ENCODE measurements at regions not wholly inside any gene's neighbourhood (a gene's known extent, or its start where the extent isn't known, plus 50 kb on each side); places are given as distances from the start of the nearest gene placed in this dataset.

DNA sequence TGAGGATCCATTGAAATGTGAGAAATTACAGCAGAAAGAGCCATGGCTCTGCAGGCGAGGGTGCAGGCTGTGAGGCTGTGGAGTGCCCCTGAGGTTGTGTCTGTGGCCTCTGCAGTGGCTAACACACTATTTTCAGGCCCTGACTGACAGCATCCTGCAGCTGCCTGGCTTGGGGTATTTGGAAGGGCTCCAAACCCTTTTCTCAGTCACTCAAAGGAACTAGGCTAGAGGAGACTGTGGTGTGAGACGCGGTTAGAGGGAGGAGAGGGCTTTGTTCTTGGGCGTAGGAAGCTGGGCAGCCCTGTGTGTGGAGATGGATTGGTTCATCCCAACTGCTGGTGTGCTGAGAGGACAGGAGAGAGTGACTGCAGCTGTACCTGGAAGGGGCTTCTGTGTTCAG, 134.9 kb downstream of the RAMP3 start:
- H3K36me3 ChIP-seq (replicated peaks; ENCODE audit: insufficient read depth, low read depth) = no peaks in the 10 kb centered on the region
- no peaks in the 10 kb centered on the region for H3K9me3 ChIP-seq (ENCODE audit: low read depth)
- WGBS (ENCODE audit: low lambda C conversion rate, missing lambda C conversion rate) = 87% methylated on average over 4 of the region's 4 CpGs
- no peaks in the 10 kb centered on the region for H3K79me2 ChIP-seq
- TF ChIP-seq, protein P1, sequence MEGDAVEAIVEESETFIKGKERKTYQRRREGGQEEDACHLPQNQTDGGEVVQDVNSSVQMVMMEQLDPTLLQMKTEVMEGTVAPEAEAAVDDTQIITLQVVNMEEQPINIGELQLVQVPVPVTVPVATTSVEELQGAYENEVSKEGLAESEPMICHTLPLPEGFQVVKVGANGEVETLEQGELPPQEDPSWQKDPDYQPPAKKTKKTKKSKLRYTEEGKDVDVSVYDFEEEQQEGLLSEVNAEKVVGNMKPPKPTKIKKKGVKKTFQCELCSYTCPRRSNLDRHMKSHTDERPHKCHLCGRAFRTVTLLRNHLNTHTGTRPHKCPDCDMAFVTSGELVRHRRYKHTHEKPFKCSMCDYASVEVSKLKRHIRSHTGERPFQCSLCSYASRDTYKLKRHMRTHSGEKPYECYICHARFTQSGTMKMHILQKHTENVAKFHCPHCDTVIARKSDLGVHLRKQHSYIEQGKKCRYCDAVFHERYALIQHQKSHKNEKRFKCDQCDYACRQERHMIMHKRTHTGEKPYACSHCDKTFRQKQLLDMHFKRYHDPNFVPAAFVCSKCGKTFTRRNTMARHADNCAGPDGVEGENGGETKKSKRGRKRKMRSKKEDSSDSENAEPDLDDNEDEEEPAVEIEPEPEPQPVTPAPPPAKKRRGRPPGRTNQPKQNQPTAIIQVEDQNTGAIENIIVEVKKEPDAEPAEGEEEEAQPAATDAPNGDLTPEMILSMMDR (IDR thresholded peaks at IDR 0.05; ENCODE audit: poor library complexity) = no peak
- TF ChIP-seq EZH2phosphoT487 (IDR thresholded peaks at IDR 0.05; ENCODE audit: low read depth, severe bottlenecking, unreplicated experiment) (no peak), EZH2 (IDR thresholded peaks at IDR 0.05; ENCODE audit: borderline replicate concordance) (no peak)
- no peaks in the 10 kb centered on the region for H3K27me3 ChIP-seq
- no peaks in the 10 kb centered on the region for H4K20me1 ChIP-seq (ENCODE audit: insufficient read depth, poor library complexity, severe bottlenecking)
- H3K27ac ChIP-seq = no peak overlapping the region
- no peaks in the 10 kb centered on the region for H3K9me2 ChIP-seq (replicated peaks; ENCODE audit: insufficient read depth)
- DNase-seq (ENCODE audit: low spot score) = no peak
- H3K4me1 ChIP-seq (ENCODE audit: insufficient read depth) = no peaks in the 10 kb centered on the region
- H3K4me2 ChIP-seq = no peak overlapping the region
- H3K4me3 ChIP-seq = no peak overlapping the region
- H2AFZ ChIP-seq = no peak overlapping the region

DNA sequence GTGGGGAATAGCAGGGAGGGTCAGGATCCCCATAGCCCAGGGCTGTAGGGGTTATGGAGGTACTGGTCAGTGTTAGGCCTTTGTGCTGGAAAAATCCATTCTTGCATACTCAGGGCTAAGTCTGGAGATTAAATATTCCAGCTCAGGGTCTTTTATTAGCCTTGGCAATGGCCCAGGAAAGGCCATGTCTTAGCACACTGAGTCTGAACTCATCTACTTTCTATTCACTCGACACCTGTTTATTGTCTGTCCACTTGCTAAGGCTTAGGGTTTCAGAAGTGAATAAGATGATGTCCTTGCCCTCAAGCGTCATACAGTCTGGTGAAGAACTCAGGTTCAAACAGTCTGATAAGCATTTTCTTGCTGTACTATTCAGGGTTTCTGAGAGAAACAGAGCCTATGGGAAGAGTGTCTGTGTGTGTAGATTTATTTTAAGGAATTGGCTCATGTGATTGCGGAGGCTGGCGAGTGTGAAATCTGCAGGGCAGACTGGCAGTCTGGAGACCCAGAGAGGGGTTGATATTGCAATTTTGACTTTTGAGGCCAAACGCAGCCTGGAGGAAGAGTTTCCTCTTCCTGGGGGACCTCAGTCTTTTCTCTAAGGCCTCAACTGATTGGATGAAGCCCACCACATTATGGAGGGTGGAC, 135.8 kb downstream of the RAMP3 start:
- no peaks in the 10 kb centered on the region for H3K36me3 ChIP-seq (replicated peaks; ENCODE audit: insufficient read depth, low read depth)
- no peaks in the 10 kb centered on the region for H3K9me3 ChIP-seq (ENCODE audit: low read depth)
- 92% methylated on average over 5 of the region's 5 CpGs for WGBS (ENCODE audit: low lambda C conversion rate, missing lambda C conversion rate)
- H3K27ac ChIP-seq = no peak overlapping the region
- H3K4me1 ChIP-seq (ENCODE audit: insufficient read depth) = no peaks in the 10 kb centered on the region
- no peak for DNase-seq (ENCODE audit: low spot score)
- no peak for TF ChIP-seq EZH2 (IDR thresholded peaks at IDR 0.05; ENCODE audit: borderline replicate concordance)
- TF ChIP-seq, protein P1 (IDR thresholded peaks at IDR 0.05; ENCODE audit: poor library complexity) = no peak
- no peak for TF ChIP-seq EZH2phosphoT487 (IDR thresholded peaks at IDR 0.05; ENCODE audit: low read depth, severe bottlenecking, unreplicated experiment)
- H2AFZ ChIP-seq = no peak overlapping the region
- no peak overlapping the region for H3K4me2 ChIP-seq
- H4K20me1 ChIP-seq (ENCODE audit: insufficient read depth, poor library complexity, severe bottlenecking) = no peaks in the 10 kb centered on the region
- no peaks in the 10 kb centered on the region for H3K79me2 ChIP-seq
- H3K27me3 ChIP-seq = no peaks in the 10 kb centered on the region
- H3K9me2 ChIP-seq (replicated peaks; ENCODE audit: insufficient read depth) = no peaks in the 10 kb centered on the region
- H3K4me3 ChIP-seq = no peak overlapping the region

- no peaks in the 10 kb centered on the region for H3K36me3 ChIP-seq (replicated peaks; ENCODE audit: insufficient read depth, low read depth)
- 84% methylated on average over 4 of the region's 4 CpGs for WGBS (ENCODE audit: low lambda C conversion rate, missing lambda C conversion rate)
- H3K4me3 ChIP-seq = no peak overlapping the region
- TF ChIP-seq EZH2 (IDR thresholded peaks at IDR 0.05; ENCODE audit: borderline replicate concordance) = no peak
- no peak for TF ChIP-seq EZH2phosphoT487 (IDR thresholded peaks at IDR 0.05; ENCODE audit: low read depth, severe bottlenecking, unreplicated experiment)
- TF ChIP-seq, protein P1 (IDR thresholded peaks at IDR 0.05; ENCODE audit: poor library complexity) = no peak
- no peaks in the 10 kb centered on the region for H3K27me3 ChIP-seq
- no peak overlapping the region for H3K27ac ChIP-seq
- H3K4me1 ChIP-seq (ENCODE audit: insufficient read depth) = no peaks in the 10 kb centered on the region
- H2AFZ ChIP-seq = no peak overlapping the region
- no peaks in the 10 kb centered on the region for H3K9me2 ChIP-seq (replicated peaks; ENCODE audit: insufficient read depth)
- DNase-seq (ENCODE audit: low spot score) = no peak
- H3K4me2 ChIP-seq = no peak overlapping the region
- H3K79me2 ChIP-seq = no peaks in the 10 kb centered on the region
- H4K20me1 ChIP-seq (ENCODE audit: insufficient read depth, poor library complexity, severe bottlenecking) = no peaks in the 10 kb centered on the region
- H3K9me3 ChIP-seq (ENCODE audit: low read depth) = no peaks in the 10 kb centered on the region
These were observed 137.0 kb downstream of the RAMP3 start for GRCh38 chr7:45294559-45294958.

All from hepatocyte (in vitro differentiated cells).